H1 (cell line): ENCODE measurements at regions not wholly inside any gene's neighbourhood (a gene's known extent, or its start where the extent isn't known, plus 50 kb on each side); places are given as distances from the start of the nearest gene placed in this dataset.

ENCODE experiments used
- CTCF ChIA-PET: fragments of 300-600 bp; sonication (Branson Sonifier 250); formaldehyde crosslinking; loops from one replicate; lab custom pipeline; 2021; ENCODE audit not compliant: partially characterized antibody; lab: Charles Lee
- POLR2A ChIA-PET: fragments of 300-600 bp; sonication (Branson Sonifier 250); formaldehyde crosslinking; loops from one replicate; lab custom pipeline; 2021; ENCODE audit warnings: inconsistent platforms; ENCODE audit not compliant: partially characterized antibody; lab: Charles Lee
- DNase-seq, 2 experiments: peaks; one replicate each; pipeline versions ENCODE4 v3.0.0 to v3.0.0-alpha.2; 2010 to 2022; ENCODE audit warnings: low spot score in 2 of 2, low read depth in 1 of 2, mixed read lengths in 1 of 2
- FAIRE-seq: peaks from 2 replicates; lab custom pipeline; 2011; peaks lifted over from hg19 to GRCh38; lab: Jason Lieb, UNC
- H2AFZ ChIP-seq: 2 replicates; pipeline ENCODE4 v1.8.1; 2012; ENCODE audit warnings: low read length, inconsistent platforms
- H2AK5ac ChIP-seq: 2 replicates; pipeline ENCODE4 v1.6.1; 2013; ENCODE audit warnings: low read depth, low read length
- H2BK120ac ChIP-seq: replicated peaks from 2 replicates; pipeline ENCODE3; 2013; ENCODE audit warnings: low read depth, low read length, inconsistent platforms
- H2BK12ac ChIP-seq: 2 replicates; pipeline ENCODE4 v1.6.1; 2013; ENCODE audit warnings: low read depth, low read length
- H2BK15ac ChIP-seq: 2 replicates; pipeline ENCODE4 v1.6.1; 2013; ENCODE audit warnings: low read length
- H2BK20ac ChIP-seq: 2 replicates; pipeline ENCODE4 v1.6.1; 2013; ENCODE audit warnings: low read length
- H2BK5ac ChIP-seq: 2 replicates; pipeline ENCODE4 v1.6.1; 2013; ENCODE audit warnings: low read depth, low read length
- H3K14ac ChIP-seq: 2 replicates; pipeline ENCODE4 v1.6.1; 2013; ENCODE audit warnings: inconsistent platforms; ENCODE audit not compliant: insufficient read length
- H3K18ac ChIP-seq: 2 replicates; pipeline ENCODE4 v1.6.1; 2013; ENCODE audit warnings: low read length; ENCODE audit errors: extremely low read depth
- H3K23ac ChIP-seq: 2 replicates; pipeline ENCODE4 v1.6.1; 2013; ENCODE audit warnings: inconsistent platforms; ENCODE audit not compliant: insufficient read length
- H3K23me2 ChIP-seq: 2 replicates; pipeline ENCODE4 v1.6.1; 2013; ENCODE audit warnings: low read depth, low read length
- H3K27ac ChIP-seq: 2 replicates; pipeline ENCODE4 v1.6.1; 2011; ENCODE audit warnings: low read depth, low read length, inconsistent platforms
- H3K27me3 ChIP-seq, 4 experiments: replicated peaks in 1 of 4; 1 replicate in 1 of 4; 2 replicates in 3 of 4; pipeline versions ENCODE4 v1.6.1 to v1.8.1; 2011 to 2013; ENCODE audit warnings: low read length in 3 of 4, mild to moderate bottlenecking in 3 of 4, inconsistent platforms in 2 of 4, mixed read lengths in 2 of 4, moderate library complexity in 1 of 4; ENCODE audit not compliant: control insufficient read depth in 3 of 4, insufficient read depth in 3 of 4; ENCODE audit errors: extremely low read depth in 1 of 4
- H3K36me3 ChIP-seq, 4 experiments: 2 replicates each; pipeline versions ENCODE4 v1.6.1 to v1.8.1; 2011 to 2013; ENCODE audit warnings: mild to moderate bottlenecking in 4 of 4, low read length in 3 of 4, moderate library complexity in 2 of 4, control low read depth in 1 of 4, inconsistent platforms in 1 of 4; ENCODE audit not compliant: insufficient read depth in 4 of 4, control insufficient read depth in 2 of 4
- H3K4ac ChIP-seq: replicated peaks from 2 replicates; pipeline ENCODE3; 2013; ENCODE audit warnings: low read length, low read depth, mixed read lengths, inconsistent platforms; ENCODE audit not compliant: insufficient read length
- H3K4me1 ChIP-seq, 4 experiments: replicated peaks in 1 of 4; 1 replicate in 1 of 4; 2 replicates in 3 of 4; pipeline versions ENCODE4 v1.6.1 to v1.8.1; 2011 to 2013; ENCODE audit warnings: low read length in 3 of 4, inconsistent platforms in 2 of 4, mixed read lengths in 1 of 4; ENCODE audit not compliant: insufficient read depth in 4 of 4, control insufficient read depth in 3 of 4
- H3K4me2 ChIP-seq, 2 experiments: 2 replicates each; pipeline versions ENCODE4 v1.6.1 to v1.8.1; 2011 to 2013; ENCODE audit warnings: low read depth in 2 of 2, low read length in 2 of 2, control low read depth in 1 of 2, inconsistent platforms in 1 of 2, mild to moderate bottlenecking in 1 of 2; ENCODE audit not compliant: insufficient read depth in 1 of 2
- H3K4me3 ChIP-seq, 4 experiments: fragments of 200-600, 300-600 bp in 1 of 4; sonication (generic), shearing (Covaris generic), sonication (Bioruptor Twin) in 1 of 4; 2 replicates each; pipeline versions ENCODE4 v1.5.1 to v1.8.1; 2011 to 2016; ENCODE audit warnings: low read length in 4 of 4, low read depth in 3 of 4, control low read depth in 2 of 4, inconsistent platforms in 2 of 4, mild to moderate bottlenecking in 2 of 4, mixed read lengths in 1 of 4, moderate library complexity in 1 of 4; ENCODE audit not compliant: insufficient read depth in 2 of 4; ENCODE audit errors: extremely low read depth in 1 of 4
- H3K56ac ChIP-seq: replicated peaks from 2 replicates; pipeline ENCODE3; 2013; ENCODE audit warnings: low read depth, mild to moderate bottlenecking, mixed read lengths, low read length, inconsistent platforms; ENCODE audit not compliant: insufficient read length
- H3K79me1 ChIP-seq: 2 replicates; pipeline ENCODE4 v1.6.1; 2013; ENCODE audit warnings: low read depth, low read length, control low read depth
- H3K79me2 ChIP-seq, 2 experiments: 2 replicates each; pipeline versions ENCODE4 v1.6.1 to v1.8.1; 2012 to 2013; ENCODE audit warnings: low read length in 2 of 2, mild to moderate bottlenecking in 2 of 2, inconsistent platforms in 1 of 2; ENCODE audit not compliant: insufficient read depth in 2 of 2, control insufficient read depth in 1 of 2
- H3K9ac ChIP-seq, 4 experiments: replicated peaks in 1 of 4; 1 replicate in 1 of 4; 2 replicates in 3 of 4; pipeline versions ENCODE4 v1.6.1 to v1.8.1; 2011 to 2013; ENCODE audit warnings: low read depth in 3 of 4, low read length in 3 of 4, control low read depth in 2 of 4, mild to moderate bottlenecking in 2 of 4, moderate library complexity in 2 of 4, inconsistent platforms in 1 of 4; ENCODE audit errors: extremely low read depth in 1 of 4
- H3K9me3 ChIP-seq, 2 experiments: 2 replicates each; pipeline versions ENCODE4 v1.6.1 to v1.8.1; 2012 to 2013; ENCODE audit warnings: mild to moderate bottlenecking in 2 of 2, moderate library complexity in 2 of 2, control low read depth in 1 of 2, inconsistent platforms in 1 of 2, low read depth in 1 of 2, low read length in 1 of 2, mixed read lengths in 1 of 2; ENCODE audit not compliant: insufficient read depth in 2 of 2
- H4K20me1 ChIP-seq, 2 experiments: replicated peaks in 1 of 2; 2 replicates each; pipeline versions ENCODE3 to v1.8.1; 2011 to 2013; ENCODE audit warnings: inconsistent platforms in 2 of 2, low read length in 2 of 2, mild to moderate bottlenecking in 1 of 2; ENCODE audit not compliant: insufficient read depth in 2 of 2, control insufficient read depth in 1 of 2
- H4K5ac ChIP-seq: 2 replicates; pipeline ENCODE4 v1.6.1; 2013; ENCODE audit warnings: low read length, low read depth, mixed read lengths, inconsistent platforms; ENCODE audit not compliant: insufficient read length
- H4K8ac ChIP-seq: 2 replicates; pipeline ENCODE4 v1.8.0; 2013; ENCODE audit warnings: mild to moderate bottlenecking, moderate library complexity, low read length, inconsistent platforms; ENCODE audit not compliant: insufficient read depth; ENCODE audit errors: extremely low read depth
- H4K91ac ChIP-seq: replicated peaks from 2 replicates; pipeline ENCODE3; 2013; ENCODE audit warnings: low read length, mixed read lengths, inconsistent platforms; ENCODE audit not compliant: insufficient read length
- BRCA1 ChIP-seq: IDR thresholded peaks from 2 replicates; pipeline ENCODE4 v1.6.1; 2012; ENCODE audit warnings: low read depth, low read length, improper control_type of control experiment
- CEBPB ChIP-seq: IDR thresholded peaks from 2 replicates; pipeline ENCODE4 v1.6.1; 2012; ENCODE audit warnings: low read depth, low read length
- GABPA ChIP-seq: IDR thresholded peaks from 2 replicates; pipeline ENCODE4 v1.6.1; 2011; ENCODE audit warnings: mild to moderate bottlenecking, low read length, moderate library complexity, borderline replicate concordance; ENCODE audit not compliant: insufficient read depth
- HDAC2 ChIP-seq, 2 experiments: fragments of 300-600 bp in 1 of 2; sonication (generic) in 1 of 2; IDR thresholded peaks; 2 replicates each; pipeline ENCODE4 v1.6.1; 2011 to 2012; ENCODE audit warnings: low read depth in 2 of 2, low read length in 2 of 2, mild to moderate bottlenecking in 2 of 2, moderate library complexity in 2 of 2, borderline replicate concordance in 1 of 2, inconsistent platforms in 1 of 2
- HDAC6 ChIP-seq: IDR thresholded peaks from one replicate; pipeline ENCODE4 v1.7.1; 2012; ENCODE audit warnings: low read depth, mild to moderate bottlenecking, inconsistent platforms, low read length, moderate library complexity
- KDM5A ChIP-seq: fragments of 200-600 bp; IDR thresholded peaks from 2 replicates; pipeline ENCODE4 v1.7.1; 2012; ENCODE audit warnings: mild to moderate bottlenecking, low read length, inconsistent platforms, mixed read lengths
- POU5F1 ChIP-seq: IDR thresholded peaks from 2 replicates; pipeline ENCODE4 v1.6.1; 2011; ENCODE audit warnings: low read depth, mild to moderate bottlenecking, low read length, moderate library complexity
- RNF2 ChIP-seq: fragments of 200-900, 300-1000 bp; sonication (generic); IDR thresholded peaks from 2 replicates; pipeline ENCODE4 v1.7.1; 2016; ENCODE audit warnings: borderline replicate concordance, low read depth, mild to moderate bottlenecking, antibody characterized with exemption, low read length; ENCODE audit not compliant: poor library complexity, severe bottlenecking; ENCODE audit errors: missing control alignments
- SP1 ChIP-seq: IDR thresholded peaks from 2 replicates; pipeline ENCODE4 v1.6.1; 2011; ENCODE audit warnings: low read depth, low read length
- SP4 ChIP-seq: IDR thresholded peaks from 2 replicates; pipeline ENCODE4 v1.6.1; 2012; ENCODE audit warnings: low read length, inconsistent platforms
- SRF ChIP-seq: IDR thresholded peaks from 2 replicates; pipeline ENCODE4 v1.6.1; 2011; ENCODE audit warnings: mild to moderate bottlenecking, low read depth, low read length, moderate library complexity
- TAF7 ChIP-seq: optimal IDR thresholded peaks from 2 replicates; pipeline ENCODE3; 2011; ENCODE audit warnings: low read depth, mild to moderate bottlenecking, inconsistent platforms, low read length, moderate library complexity, borderline replicate concordance
- TCF12 ChIP-seq: IDR thresholded peaks from 2 replicates; pipeline ENCODE4 v1.6.1; 2011; ENCODE audit warnings: low read depth, mild to moderate bottlenecking, low read length
- TEAD4 ChIP-seq: IDR thresholded peaks from 2 replicates; pipeline ENCODE4 v1.6.1; 2012; ENCODE audit warnings: low read depth, low read length, inconsistent platforms, mixed read lengths
- WGBS, 2 experiments: shearing (Covaris generic) in 1 of 2; methylation state at CpG; one replicate each; pipeline versions ENCODE4 v1.1.6 to v1.1.7; 2013 to 2015; ENCODE audit warnings: low lambda C conversion rate in 2 of 2, mixed read lengths in 2 of 2, inconsistent platforms in 1 of 2, low coverage in 1 of 2, missing lambda C conversion rate in 1 of 2; ENCODE audit not compliant: insufficient replicate concordance in 2 of 2, insufficient coverage in 1 of 2, insufficient read length in 1 of 2; ENCODE audit errors: extremely low coverage in 1 of 2, missing lambda C conversion rate in 1 of 2; 5-methylcytosine and 5-hydroxymethylcytosine counted together

DNA sequence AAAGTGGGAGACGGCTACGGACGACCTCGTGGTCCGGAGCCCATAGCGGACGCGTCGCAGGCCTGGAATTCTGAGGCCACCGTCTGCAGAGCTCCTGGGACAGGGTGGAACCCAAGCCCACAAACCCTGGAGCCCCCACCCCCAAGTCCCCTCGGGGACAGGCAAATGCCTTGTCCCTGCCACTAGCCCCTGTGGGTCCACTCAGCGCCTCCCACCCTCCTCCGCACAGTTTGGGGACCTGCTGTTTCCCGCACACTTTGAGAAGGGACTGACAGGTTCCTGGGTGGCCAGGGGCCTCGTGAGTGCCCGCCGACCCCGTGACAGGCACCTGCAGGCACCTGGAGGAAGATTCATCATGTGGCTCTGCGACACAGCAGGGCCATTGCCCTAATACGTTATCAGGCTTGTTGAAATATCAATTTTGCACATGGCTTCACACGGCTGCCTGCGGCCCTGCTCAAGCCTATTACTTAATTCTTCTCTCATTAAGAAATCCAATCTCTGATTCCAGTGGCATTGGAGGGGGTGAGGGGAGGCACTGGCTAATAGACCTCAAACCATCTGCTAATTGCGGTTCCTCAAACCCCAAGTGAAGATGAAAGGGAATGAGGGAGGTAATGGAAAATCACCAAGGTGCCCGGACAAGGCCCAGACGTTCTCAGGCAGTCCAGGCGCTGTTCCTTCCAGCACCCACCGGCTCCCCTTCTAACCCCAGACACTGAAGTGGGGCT is 672.5 kb downstream of the BRD1 start:
- no peaks in the 10 kb centered on the region for H3K79me2 ChIP-seq
- no peaks in the 10 kb centered on the region for H3K36me3 ChIP-seq
- H3K14ac ChIP-seq: no peak overlapping the region
- no peak overlapping the region for H4K5ac ChIP-seq
- H3K4me3 ChIP-seq: no peak overlapping the region
- peak overlapping the region; percentile 64 for H2BK120ac ChIP-seq
- no peaks in the 10 kb centered on the region for H3K79me1 ChIP-seq
- H3K23me2 ChIP-seq: no peaks in the 10 kb centered on the region; the same call in 1 of the 2 replicates
- no peaks in the 10 kb centered on the region for H4K20me1 ChIP-seq
- no peak for DNase-seq
- no peak overlapping the region for H2BK15ac ChIP-seq
- no peaks in the 10 kb centered on the region; a peak in 1 of 7 replicates for H3K27me3 ChIP-seq
- no peak overlapping the region for H2BK5ac ChIP-seq
- no peaks in the 10 kb centered on the region for H3K9me3 ChIP-seq
- H2BK12ac ChIP-seq: no peak overlapping the region
- H2AK5ac ChIP-seq: no peak overlapping the region
- no peak overlapping the region for H3K18ac ChIP-seq
- no peak for FAIRE-seq
- H3K56ac ChIP-seq: no peak overlapping the region
- H2AFZ ChIP-seq: no peak overlapping the region
- POLR2A ChIA-PET: no interaction called here
- no peak overlapping the region; the same call in 1 of the 2 replicates for H3K27ac ChIP-seq
- no peak overlapping the region for H4K91ac ChIP-seq
- H3K4me1 ChIP-seq: peaks cover 0 to 18% (median 13%) of the 10 kb centered on the region in 4 experiments; a peak in 6 of 7 replicates
- no peak overlapping the region for H3K9ac ChIP-seq
- no peak overlapping the region for H2BK20ac ChIP-seq
- no peak overlapping the region for H3K23ac ChIP-seq
- no peak overlapping the region for H4K8ac ChIP-seq
- no peak overlapping the region for H3K4me2 ChIP-seq
- CTCF ChIA-PET: interaction anchor here (0.7 to 1.0 kb wide), 2 partner anchors 15 to 279 kb away, joined by 3 to 5 read pairs; no protein-coding TSS in a partner anchor
- no peak overlapping the region for H3K4ac ChIP-seq
- 92% methylated on average over 27 of the region's 27 CpGs; no CpG with 5 or more reads in 1 of the 2 experiments for WGBS, 2 experiments
- no peak for TF ChIP-seq SP1
- TF ChIP-seq TEAD4: no peak
- no peak for TF ChIP-seq TCF12
- no peak for TF ChIP-seq SRF
- TF ChIP-seq CEBPB: no peak
- TF ChIP-seq KDM5A: no peak
- no peak for TF ChIP-seq RNF2
- TF ChIP-seq GABPA: no peak
- no peak for TF ChIP-seq POU5F1
- no peak for TF ChIP-seq SP4
- TF ChIP-seq BRCA1: no peak
- no peak for TF ChIP-seq TAF7
- no peak for TF ChIP-seq HDAC6
- no peak for TF ChIP-seq HDAC2 (IDR thresholded peaks at IDR 0.05; ENCODE audit: borderline replicate concordance in 1 of 2, low read depth in 2 of 2, low read length in 2 of 2)
